Epithelial cell of proximal tubule (primary cell): ENCODE measurements at regions not wholly inside any gene's neighbourhood (a gene's known extent, or its start where the extent isn't known, plus 50 kb on each side); places are given as distances from the start of the nearest gene placed in this dataset.

Experiments used
- DNase-seq: peaks from one replicate; pipeline ENCODE4 v3.0.0-alpha.2; 2011; ENCODE audit warnings: low read depth
- H3K4me3 ChIP-seq: 2 replicates; pipeline ENCODE4 v1.5.1; 2011; ENCODE audit warnings: low read depth, mild to moderate bottlenecking, low read length
- CTCF ChIP-seq: conservative IDR thresholded peaks from 2 replicates; pipeline ENCODE4 v1.5.1; 2012; ENCODE audit warnings: low read depth, mild to moderate bottlenecking, low read length

- TF ChIP-seq CTCF, result no peak
- no peak overlapping the region for H3K4me3 ChIP-seq
- no peak for DNase-seq
These were observed 110.4 kb downstream of the CYP26B1 start for GRCh38 chr2:72037261-72037666.

GRCh38 chr2:72036595-72036994 is 111.1 kb downstream of the CYP26B1 start:
- DNase-seq, result no peak
- H3K4me3 ChIP-seq, result no peak overlapping the region
- no peak for TF ChIP-seq CTCF

- no peak overlapping the region for H3K4me3 ChIP-seq
- no peak for DNase-seq
- no peak for TF ChIP-seq CTCF
These were observed 111.5 kb downstream of the CYP26B1 start for GRCh38 chr2:72036173-72036545.

- no peak for DNase-seq
- no peak for TF ChIP-seq CTCF
- H3K4me3 ChIP-seq, result no peak overlapping the region
These were observed 112.0 kb downstream of the CYP26B1 start for GRCh38 chr2:72035518-72036172.

GRCh38 chr2:72034353-72035095 is 113.1 kb downstream of the CYP26B1 start:
- H3K4me3 ChIP-seq, result no peak overlapping the region
- no peak for DNase-seq
- TF ChIP-seq CTCF, result no peak

GRCh38 chr2:72033636-72034035 is 114.0 kb downstream of the CYP26B1 start:
- H3K4me3 ChIP-seq, result no peak overlapping the region
- TF ChIP-seq CTCF, result no peak
- DNase-seq, result no peak

- no peak for TF ChIP-seq CTCF
- no peak for DNase-seq
- H3K4me3 ChIP-seq, result no peak overlapping the region
These were observed 115.1 kb downstream of the CYP26B1 start for GRCh38 chr2:72032481-72033041.
